NT2/D1 (cell line): ENCODE measurements at regions not wholly inside any gene's neighbourhood (a gene's known extent, or its start where the extent isn't known, plus 50 kb on each side); places are given as distances from the start of the nearest gene placed in this dataset.

Experiments used
- SUZ12 ChIP-seq: IDR thresholded peaks from 2 replicates; pipeline ENCODE4 v1.6.1; 2011; ENCODE audit not compliant: insufficient read length, insufficient read depth; ENCODE audit errors: extremely low read depth
- YY1 ChIP-seq: IDR thresholded peaks from 2 replicates; pipeline ENCODE4 v1.6.1; 2011; ENCODE audit not compliant: insufficient read length, insufficient read depth
- ZNF274 ChIP-seq: IDR thresholded peaks from 2 replicates; pipeline ENCODE4 v1.6.1; 2011; ENCODE audit warnings: mild to moderate bottlenecking, low read depth, low read length

DNA sequence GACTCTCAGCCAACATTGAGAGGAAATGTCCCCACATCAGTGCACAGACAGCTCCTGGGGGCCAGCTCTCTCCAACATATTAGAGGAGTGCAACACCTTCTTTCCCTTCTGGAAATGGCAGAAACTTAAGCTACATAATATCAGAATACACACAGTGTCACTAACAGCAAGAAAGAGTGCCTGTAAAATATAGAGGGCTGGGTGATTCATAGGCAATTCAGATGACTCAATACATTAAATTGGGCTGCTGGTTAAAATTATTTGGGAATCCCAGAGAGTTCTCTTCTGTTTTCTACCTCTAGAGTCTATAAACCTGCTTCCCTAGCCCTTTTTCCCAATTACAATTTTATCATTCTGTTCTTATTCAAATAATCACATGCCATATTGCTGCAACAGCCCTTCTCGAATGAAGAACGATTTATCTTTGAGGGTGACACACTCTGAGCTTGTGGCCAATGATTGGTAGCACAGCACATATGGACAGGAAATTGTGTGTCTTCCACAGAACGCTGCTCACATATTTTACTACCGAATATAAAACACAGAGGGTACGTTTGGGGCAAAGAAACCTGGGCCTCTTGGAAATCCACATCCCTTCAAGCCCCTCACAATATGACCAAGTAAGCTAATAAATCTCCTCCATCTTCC, 381.2 kb downstream of the MBD2 start:
- TF ChIP-seq ZNF274 (no peak), SUZ12 (no peak), YY1 (no peak)
